Common myeloid progenitor, CD34-positive (primary cell): ENCODE measurements at regions not wholly inside any gene's neighbourhood (a gene's known extent, or its start where the extent isn't known, plus 50 kb on each side); places are given as distances from the start of the nearest gene placed in this dataset.

ENCODE experiments used
- CTCF ChIA-PET: fragments of 350-600 bp; sonication (Branson Sonifier 250); formaldehyde crosslinking; loops from one replicate; lab custom pipeline; 2021; ENCODE audit warnings: antibody characterized with exemption; lab: Charles Lee
- POLR2A ChIA-PET: fragments of 350-600 bp; sonication (Branson Sonifier 250); formaldehyde crosslinking; loops from one replicate; lab custom pipeline; 2021; ENCODE audit warnings: antibody characterized with exemption; lab: Charles Lee
- DNase-seq, 3 donors: peaks; one replicate each; pipeline versions ENCODE4 v3.0.0 to v3.0.0-alpha.2; 2013
- H3K27ac ChIP-seq, 2 experiments: 1 replicate in 1 of 2; 2 replicates in 1 of 2; pipeline ENCODE4 v1.7.0; 2013; ENCODE audit warnings: inconsistent platforms in 2 of 2, low read length in 2 of 2, mild to moderate bottlenecking in 2 of 2, low read depth in 1 of 2, moderate library complexity in 1 of 2; ENCODE audit not compliant: severe bottlenecking in 2 of 2, insufficient read depth in 1 of 2, poor library complexity in 1 of 2
- H3K27me3 ChIP-seq, 5 experiments: replicated peaks in 2 of 5; 1 replicate in 3 of 5; 2 replicates in 2 of 5; pipeline versions ENCODE4 v1.6.1 to v1.7.0; 2013; ENCODE audit warnings: low read length in 4 of 5, mild to moderate bottlenecking in 2 of 5, moderate library complexity in 2 of 5, inconsistent platforms in 1 of 5; ENCODE audit not compliant: insufficient read depth in 5 of 5, control insufficient read depth in 4 of 5
- H3K36me3 ChIP-seq, 4 experiments: 1 replicate in 2 of 4; 2 replicates in 2 of 4; pipeline versions ENCODE4 v1.6.1 to v1.7.0; 2013; ENCODE audit warnings: low read length in 3 of 4, control low read depth in 1 of 4, mild to moderate bottlenecking in 1 of 4; ENCODE audit not compliant: control insufficient read depth in 4 of 4, insufficient read depth in 4 of 4
- H3K4me1 ChIP-seq, 4 experiments: 1 replicate in 3 of 4; 2 replicates in 1 of 4; pipeline versions ENCODE4 v1.6.1 to v1.7.1; 2013; ENCODE audit warnings: low read length in 3 of 4, mild to moderate bottlenecking in 3 of 4, control low read depth in 1 of 4, inconsistent platforms in 1 of 4, moderate library complexity in 1 of 4; ENCODE audit not compliant: control insufficient read depth in 4 of 4, insufficient read depth in 4 of 4; ENCODE audit errors: control extremely low read depth in 1 of 4
- H3K4me3 ChIP-seq, 7 experiments: 1 replicate in 4 of 7; 2 replicates in 3 of 7; pipeline versions ENCODE4 v1.5.1 to v1.7.0; 2013; ENCODE audit warnings: mild to moderate bottlenecking in 7 of 7, low read length in 6 of 7, moderate library complexity in 6 of 7, inconsistent platforms in 2 of 7, low read depth in 2 of 7, control low read depth in 1 of 7; ENCODE audit not compliant: insufficient read depth in 4 of 7, control insufficient read depth in 1 of 7; ENCODE audit errors: extremely low read depth in 1 of 7
- H3K9me3 ChIP-seq, 5 experiments: 1 replicate in 4 of 5; 2 replicates in 1 of 5; pipeline versions ENCODE4 v1.6.1 to v1.7.1; 2013; ENCODE audit warnings: low read length in 4 of 5, mild to moderate bottlenecking in 2 of 5, inconsistent platforms in 1 of 5, low read depth in 1 of 5, moderate library complexity in 1 of 5; ENCODE audit not compliant: control insufficient read depth in 4 of 5, insufficient read depth in 2 of 5; ENCODE audit errors: control extremely low read depth in 1 of 5
- WGBS: methylation state at CpG from one replicate; pipeline ENCODE4 v1.1.5; 2013; ENCODE audit not compliant: insufficient coverage; 5-methylcytosine and 5-hydroxymethylcytosine counted together

DNA sequence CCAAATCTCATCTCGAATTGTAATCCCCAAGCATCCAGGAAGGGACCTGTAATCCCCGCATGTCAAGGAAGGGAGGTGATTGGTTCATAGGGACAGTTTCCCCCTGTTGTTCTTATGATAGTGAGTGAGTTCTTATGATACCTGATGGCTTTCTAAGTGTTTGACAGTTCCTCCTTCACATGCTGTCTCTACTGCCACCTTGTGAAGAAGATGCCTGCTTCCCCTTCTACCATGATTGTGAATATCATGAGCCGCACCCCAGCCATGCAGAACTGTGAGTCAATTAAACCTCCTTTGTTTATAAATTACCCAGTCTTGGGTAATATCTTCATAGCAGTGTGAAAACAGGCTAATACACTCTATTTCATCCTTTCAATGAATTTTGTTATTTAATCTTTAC, 446.7 kb downstream of the RNF144A start:
- Histone ChIP-seq H3K4me1 (no peaks in the 10 kb centered on the region), H3K27ac (no peak overlapping the region), H3K36me3 (no peaks in the 10 kb centered on the region), H3K27me3 (no peaks in the 10 kb centered on the region), H3K4me3 (no peak overlapping the region), H3K9me3 (peaks cover 0 to 9% (median 0%) of the 10 kb centered on the region in 5 experiments)
- peak; percentile 2 to 47 (median 42) for DNase-seq
- CTCF ChIA-PET: no interaction called here
- POLR2A ChIA-PET: no interaction called here
- 100% methylated on average over 2 of the region's 3 CpGs for WGBS

DNA sequence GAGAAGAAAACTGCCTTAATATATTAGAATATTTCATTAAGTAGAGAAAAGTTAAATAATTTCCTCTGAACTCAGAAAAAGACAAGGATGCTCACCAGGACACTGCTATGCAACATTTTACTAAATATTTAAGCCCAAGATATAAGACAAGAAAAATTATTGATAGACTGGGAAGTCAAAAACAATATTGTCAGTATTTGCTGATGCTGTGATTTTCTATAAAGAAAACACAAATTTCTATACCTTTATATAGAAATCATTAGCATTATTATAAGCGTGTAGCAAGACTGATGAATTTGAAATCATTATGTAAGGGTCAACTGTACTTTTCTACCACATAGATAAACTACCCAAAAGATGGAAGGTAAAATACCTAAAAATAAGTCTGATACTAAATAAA, 451.0 kb downstream of the RNF144A start:
- CTCF ChIA-PET: no interaction called here
- peak overlapping the region in 1 of 7 experiments; percentile 6 for H3K4me3 ChIP-seq
- DNase-seq: no peak
- H3K4me1 ChIP-seq: no peaks in the 10 kb centered on the region
- no peak overlapping the region for H3K27ac ChIP-seq
- no CpG with 5 or more reads among the region's 1 CpG for WGBS
- H3K27me3 ChIP-seq: no peaks in the 10 kb centered on the region
- peaks cover 0 to 9% (median 0%) of the 10 kb centered on the region in 5 experiments for H3K9me3 ChIP-seq
- POLR2A ChIA-PET: no interaction called here
- H3K36me3 ChIP-seq: no peaks in the 10 kb centered on the region

DNA sequence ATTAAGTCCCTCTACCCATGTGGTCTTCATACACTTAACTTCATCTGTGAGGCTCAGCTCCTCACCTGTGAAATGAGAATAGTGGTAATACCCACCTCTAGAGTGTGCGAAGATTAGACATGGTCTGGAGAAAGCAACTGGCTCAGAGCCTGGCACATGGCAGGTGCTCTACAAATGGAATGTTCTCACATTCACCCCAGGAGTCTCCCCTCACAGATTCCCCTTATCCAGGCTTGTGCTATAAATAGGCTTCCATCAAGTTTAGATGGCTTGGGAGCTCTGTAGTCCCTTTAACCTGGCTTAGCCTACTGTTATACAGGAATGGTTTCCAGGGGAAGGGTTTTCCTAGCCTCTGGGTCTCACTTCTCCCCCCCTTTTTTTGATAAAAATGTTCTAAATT, 455.9 kb downstream of the RNF144A start:
- 100% methylated on average over 1 of the region's 1 CpG for WGBS
- ChIA-PET CTCF (interaction anchor here (0.5 kb wide), 1 partner anchor 150 kb away, joined by 3 read pairs; no protein-coding TSS in a partner anchor), POLR2A (no interaction called here)
- H3K4me3 ChIP-seq: no peak overlapping the region
- DNase-seq: no peak
- no peaks in the 10 kb centered on the region for H3K36me3 ChIP-seq
- H3K27me3 ChIP-seq: no peaks in the 10 kb centered on the region
- peaks cover 0 to 8% (median 0%) of the 10 kb centered on the region in 5 experiments for H3K9me3 ChIP-seq
- H3K4me1 ChIP-seq: peaks cover 0 to 5% (median 3%) of the 10 kb centered on the region in 4 experiments
- no peak overlapping the region for H3K27ac ChIP-seq

DNA sequence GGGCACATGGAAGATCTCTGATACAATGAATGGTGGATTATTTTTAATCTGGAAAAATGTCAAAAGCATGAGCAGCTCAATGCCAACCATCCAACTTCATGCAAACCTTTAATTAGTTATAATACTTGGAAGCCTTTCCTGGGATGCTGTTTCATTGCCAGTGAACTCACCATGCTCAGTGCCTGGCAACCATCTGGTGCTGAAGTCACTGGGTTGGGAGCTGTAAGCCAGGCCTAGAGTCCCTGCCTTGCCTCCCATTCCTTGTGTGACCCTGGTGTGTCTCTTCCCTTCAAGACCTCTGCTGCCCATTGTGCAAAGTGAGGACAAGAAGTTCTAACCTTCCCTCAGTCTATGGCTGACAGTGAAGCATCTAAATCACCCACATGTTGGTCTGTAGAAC, 458.7 kb downstream of the RNF144A start:
- no peaks in the 10 kb centered on the region for H3K9me3 ChIP-seq
- ChIA-PET CTCF (no interaction called here), POLR2A (no interaction called here)
- no peak overlapping the region for H3K27ac ChIP-seq
- peaks cover 0 to 11% (median 8%) of the 10 kb centered on the region in 4 experiments for H3K4me1 ChIP-seq
- no peak overlapping the region for H3K4me3 ChIP-seq
- no peak for DNase-seq
- no peaks in the 10 kb centered on the region for H3K36me3 ChIP-seq
- no peaks in the 10 kb centered on the region for H3K27me3 ChIP-seq

DNA sequence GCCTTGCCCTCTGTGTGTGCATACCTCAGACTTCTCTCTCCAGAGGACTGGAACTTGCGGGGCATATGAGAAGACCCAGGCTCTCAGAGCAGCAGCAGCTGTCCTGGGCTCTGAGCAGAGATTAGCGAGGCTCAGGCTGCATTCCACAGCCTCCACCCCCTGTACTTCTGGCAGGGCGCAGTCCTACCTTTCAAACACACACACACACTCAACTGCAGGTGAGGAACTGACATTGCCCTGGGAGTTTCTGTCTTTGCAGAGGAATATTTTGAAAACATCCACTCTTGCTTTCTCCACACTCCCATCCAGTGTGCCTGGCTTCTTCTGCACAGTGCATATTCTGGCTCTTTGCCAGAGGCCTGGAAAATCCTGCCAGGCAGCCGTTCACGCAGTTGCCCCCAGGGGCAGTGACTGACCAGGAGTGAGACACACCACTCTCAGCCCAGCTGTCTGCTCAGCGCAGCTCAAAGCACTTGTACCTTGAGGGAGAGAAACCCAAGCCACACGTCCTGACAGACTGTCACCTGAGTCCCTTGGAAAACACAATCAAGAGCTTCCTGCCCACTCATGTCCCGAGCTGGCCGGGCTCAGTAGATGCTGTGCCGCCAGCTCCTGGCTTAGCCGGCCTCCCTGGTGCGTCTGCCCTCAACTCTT, 460.8 kb downstream of the RNF144A start:
- CTCF ChIA-PET: no interaction called here
- Histone ChIP-seq H3K9me3 (no peaks in the 10 kb centered on the region), H3K4me3 (peak overlapping the region in 2 of 7 experiments; percentile 25 to 32), H3K36me3 (no peaks in the 10 kb centered on the region), H3K27ac (no peak overlapping the region), H3K4me1 (peaks cover 0 to 11% (median 8%) of the 10 kb centered on the region in 4 experiments), H3K27me3 (no peaks in the 10 kb centered on the region)
- no peak for DNase-seq
- WGBS: 75% methylated on average over 9 of the region's 12 CpGs
- POLR2A ChIA-PET: no interaction called here

DNA sequence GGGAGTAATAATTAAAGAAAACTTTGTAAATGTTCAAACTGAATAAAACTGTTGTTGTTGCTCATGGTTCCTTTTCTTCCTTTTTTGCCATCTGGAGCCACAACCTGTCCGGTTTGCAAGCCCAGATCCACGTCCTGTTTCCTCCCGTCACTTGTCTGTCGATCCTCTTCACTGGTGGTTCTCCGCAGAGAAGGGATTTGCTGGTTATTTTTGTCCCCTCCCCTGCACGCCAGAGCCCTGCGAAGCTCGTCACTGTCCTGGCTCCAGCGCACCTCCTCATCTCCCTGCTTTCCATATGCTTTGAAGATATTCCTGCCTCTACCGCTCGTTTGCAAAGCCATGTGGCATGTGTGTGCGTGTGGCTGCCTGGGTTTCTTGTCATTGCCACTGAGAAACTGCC, 461.4 kb downstream of the RNF144A start:
- Histone ChIP-seq H3K27ac (no peak overlapping the region), H3K9me3 (no peaks in the 10 kb centered on the region), H3K4me3 (peak overlapping the region in 2 of 7 experiments; percentile 25 to 32), H3K27me3 (no peaks in the 10 kb centered on the region), H3K36me3 (no peaks in the 10 kb centered on the region), H3K4me1 (peaks cover 0 to 11% (median 8%) of the 10 kb centered on the region in 4 experiments)
- WGBS: 29% methylated on average over 9 of the region's 12 CpGs
- DNase-seq: peak in 2 of 3 donors; percentile 45 to 63
- ChIA-PET CTCF (no interaction called here), POLR2A (no interaction called here)

DNA sequence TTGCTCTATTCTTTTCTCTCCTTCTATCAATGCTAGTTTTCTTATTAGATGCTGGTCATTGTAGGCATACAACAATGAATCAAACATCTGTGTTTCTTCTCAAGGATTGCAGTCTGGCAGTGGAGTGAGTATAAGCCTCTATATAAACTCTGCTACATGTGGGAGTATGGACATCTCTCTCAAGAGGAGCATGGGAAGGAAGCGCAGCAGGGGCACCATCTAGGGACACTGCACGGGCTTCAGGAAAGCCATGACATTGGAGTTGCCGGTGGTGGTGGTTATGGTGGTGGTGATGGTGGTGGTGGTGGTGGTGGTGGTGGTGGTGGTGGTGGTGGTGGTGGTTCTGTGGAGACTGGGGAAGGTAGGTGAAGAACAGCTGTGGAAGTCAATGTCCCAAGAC, 462.6 kb downstream of the RNF144A start:
- Histone ChIP-seq H3K36me3 (no peaks in the 10 kb centered on the region), H3K27me3 (no peaks in the 10 kb centered on the region), H3K9me3 (no peaks in the 10 kb centered on the region), H3K4me1 (peaks cover 0 to 11% (median 8%) of the 10 kb centered on the region in 4 experiments), H3K4me3 (no peak overlapping the region), H3K27ac (no peak overlapping the region)
- no CpG with 5 or more reads among the region's 3 CpGs for WGBS
- DNase-seq: no peak
- POLR2A ChIA-PET: no interaction called here
- CTCF ChIA-PET: no interaction called here
